ENCODE measurements at regions not wholly inside any gene's neighbourhood (a gene's known extent, or its start where the extent isn't known, plus 50 kb on each side); places are given as distances from the start of the nearest gene placed in this dataset.

DNA sequence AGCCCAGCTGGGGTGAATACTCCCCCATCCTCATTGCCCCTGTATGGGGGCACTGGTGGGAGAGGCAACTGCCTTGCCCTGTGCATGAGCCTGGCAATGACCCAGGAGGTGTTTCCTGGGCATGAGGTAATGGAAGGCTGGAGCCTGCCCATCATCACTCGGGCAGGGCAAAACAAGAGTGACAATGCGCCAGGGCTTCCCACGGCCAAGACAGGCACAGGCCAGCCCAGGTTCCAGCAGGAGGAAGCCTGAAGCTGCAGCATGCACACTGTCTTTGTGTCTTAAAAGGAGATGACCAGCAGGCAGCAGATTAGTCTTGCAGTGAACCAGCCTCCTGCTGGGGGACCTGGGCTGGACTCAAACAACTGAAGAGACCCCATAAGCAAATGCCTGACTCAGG, 92.2 kb upstream of the SMIM23 start:
- Histone ChIP-seq H3K27me3 (ENCODE audit: insufficient read depth, low read depth) (no peaks in the 10 kb centered on the region), H3K4me2 (no peak overlapping the region), H3K9ac (no peak overlapping the region), H3K27ac (no peak overlapping the region), H3K36me3 (ENCODE audit: insufficient read depth) (no peaks in the 10 kb centered on the region), H3K4me3 (IDR thresholded peaks at IDR 0.05; ENCODE audit: insufficient read depth, low read depth, low read length) (no peak overlapping the region), H2AFZ (ENCODE audit: low read depth) (no peak overlapping the region), H4K20me1 (ENCODE audit: insufficient read depth) (no peaks in the 10 kb centered on the region), H3K4me1 (ENCODE audit: low read depth, poor library complexity, severe bottlenecking) (no peaks in the 10 kb centered on the region), H3K79me2 (ENCODE audit: insufficient read depth, low read depth) (no peaks in the 10 kb centered on the region)
- TF ChIP-seq CTCF (conservative IDR thresholded peaks at IDR 0.05; ENCODE audit: low read depth, low read length): no peak

- no peak overlapping the region for H3K4me2 ChIP-seq
- H3K4me3 ChIP-seq (IDR thresholded peaks at IDR 0.05; ENCODE audit: insufficient read depth, low read depth, low read length): no peak overlapping the region
- H3K36me3 ChIP-seq (ENCODE audit: insufficient read depth): no peaks in the 10 kb centered on the region
- H3K4me1 ChIP-seq (ENCODE audit: low read depth, poor library complexity, severe bottlenecking): no peaks in the 10 kb centered on the region
- no peaks in the 10 kb centered on the region for H4K20me1 ChIP-seq (ENCODE audit: insufficient read depth)
- H2AFZ ChIP-seq (ENCODE audit: low read depth): no peak overlapping the region
- no peak overlapping the region for H3K9ac ChIP-seq
- no peak for TF ChIP-seq CTCF (conservative IDR thresholded peaks at IDR 0.05; ENCODE audit: low read depth, low read length)
- no peaks in the 10 kb centered on the region for H3K27me3 ChIP-seq (ENCODE audit: insufficient read depth, low read depth)
- no peaks in the 10 kb centered on the region for H3K79me2 ChIP-seq (ENCODE audit: insufficient read depth, low read depth)
- H3K27ac ChIP-seq: no peak overlapping the region
These were observed 89.8 kb upstream of the SMIM23 start for GRCh38 chr5:171695804-171696203.

- H3K36me3 ChIP-seq (ENCODE audit: insufficient read depth): no peaks in the 10 kb centered on the region
- no peak overlapping the region for H3K9ac ChIP-seq
- no peaks in the 10 kb centered on the region for H3K27me3 ChIP-seq (ENCODE audit: insufficient read depth, low read depth)
- TF ChIP-seq CTCF (conservative IDR thresholded peaks at IDR 0.05; ENCODE audit: low read depth, low read length): no peak
- no peaks in the 10 kb centered on the region for H3K4me1 ChIP-seq (ENCODE audit: low read depth, poor library complexity, severe bottlenecking)
- no peak overlapping the region for H3K4me3 ChIP-seq (IDR thresholded peaks at IDR 0.05; ENCODE audit: insufficient read depth, low read depth, low read length)
- H3K4me2 ChIP-seq: no peak overlapping the region
- no peak overlapping the region for H2AFZ ChIP-seq (ENCODE audit: low read depth)
- no peak overlapping the region for H3K27ac ChIP-seq
- no peaks in the 10 kb centered on the region for H4K20me1 ChIP-seq (ENCODE audit: insufficient read depth)
- no peaks in the 10 kb centered on the region for H3K79me2 ChIP-seq (ENCODE audit: insufficient read depth, low read depth)
These were observed 88.2 kb upstream of the SMIM23 start for GRCh38 chr5:171697221-171698102.

DNA sequence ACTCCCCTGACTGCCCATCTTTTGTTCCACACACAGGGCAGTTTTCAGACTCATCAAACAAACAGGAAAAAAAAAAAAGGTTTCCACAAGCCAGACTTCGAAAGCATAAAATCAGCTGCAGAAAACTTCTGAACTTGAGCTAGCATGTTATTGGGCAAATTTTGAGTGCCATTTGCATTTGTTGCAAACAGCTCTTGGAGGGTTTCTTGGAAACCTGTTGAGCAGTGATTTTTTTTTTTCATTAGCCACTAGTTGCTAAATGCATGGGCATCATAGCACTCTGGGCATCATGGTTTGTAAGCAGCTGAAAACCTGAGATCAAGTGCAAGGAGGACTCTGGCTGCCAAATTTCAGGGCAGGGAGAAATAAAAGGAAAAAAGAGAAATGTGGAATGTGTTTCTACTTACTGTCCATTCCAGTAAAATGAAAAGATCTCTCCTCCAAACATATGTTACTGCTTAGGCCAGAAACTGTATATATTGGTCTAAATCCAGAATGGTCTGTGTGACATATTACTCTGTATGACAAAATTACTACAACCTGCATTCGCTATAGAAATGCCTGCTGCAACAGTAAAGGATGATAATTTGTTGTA, 85.2 kb upstream of the SMIM23 start:
- H3K4me2 ChIP-seq: no peak overlapping the region
- no peak overlapping the region for H2AFZ ChIP-seq (ENCODE audit: low read depth)
- H4K20me1 ChIP-seq (ENCODE audit: insufficient read depth): no peaks in the 10 kb centered on the region
- H3K27ac ChIP-seq: no peak overlapping the region
- TF ChIP-seq CTCF (conservative IDR thresholded peaks at IDR 0.05; ENCODE audit: low read depth, low read length): no peak
- H3K9ac ChIP-seq: no peak overlapping the region
- no peak overlapping the region for H3K4me3 ChIP-seq (IDR thresholded peaks at IDR 0.05; ENCODE audit: insufficient read depth, low read depth, low read length)
- H3K27me3 ChIP-seq (ENCODE audit: insufficient read depth, low read depth): no peaks in the 10 kb centered on the region
- H3K4me1 ChIP-seq (ENCODE audit: low read depth, poor library complexity, severe bottlenecking): no peaks in the 10 kb centered on the region
- no peaks in the 10 kb centered on the region for H3K36me3 ChIP-seq (ENCODE audit: insufficient read depth)
- no peaks in the 10 kb centered on the region for H3K79me2 ChIP-seq (ENCODE audit: insufficient read depth, low read depth)

Measured in KMS-11 (cell line).